GM12892 (cell line): ENCODE measurements at regions not wholly inside any gene's neighbourhood (a gene's known extent, or its start where the extent isn't known, plus 50 kb on each side); places are given as distances from the start of the nearest gene placed in this dataset.

ENCODE experiments used
- POLR2A ChIP-seq: IDR thresholded peaks from 2 replicates; pipeline ENCODE4 v1.6.1; 2011; ENCODE audit warnings: low read depth, low read length, control low read depth
- POLR2AphosphoS5 ChIP-seq: IDR thresholded peaks from 2 replicates; pipeline ENCODE4 v1.6.1; 2011; ENCODE audit warnings: low read depth, low read length, control low read depth
- TAF1 ChIP-seq: IDR thresholded peaks from 2 replicates; pipeline ENCODE4 v1.6.1; 2011; ENCODE audit warnings: low read depth, mild to moderate bottlenecking, control low read depth, low read length, borderline replicate concordance

GRCh38 chr4:169851750-169852149, 94.0 kb upstream of the HPF1 start:
- TF ChIP-seq TAF1 (no peak), POLR2AphosphoS5 (no peak), POLR2A (no peak)
